Brain microvascular endothelial cell (primary cell): ENCODE measurements at regions not wholly inside any gene's neighbourhood (a gene's known extent, or its start where the extent isn't known, plus 50 kb on each side); places are given as distances from the start of the nearest gene placed in this dataset.

Experiments used
- DNase-seq: peaks from one replicate; pipeline ENCODE4 v3.0.0-alpha.2; 2020
- H3K27ac ChIP-seq: fragments of 250-450 bp; sonication (Bioruptor Pico); 2 replicates; pipeline ENCODE4 v1.5.1; 2020; ENCODE audit warnings: mild to moderate bottlenecking, moderate library complexity
- H3K27me3 ChIP-seq: fragments of 250-450 bp; sonication (Bioruptor Pico); replicated peaks from 2 replicates; pipeline ENCODE4 v1.5.1; 2020; ENCODE audit warnings: mild to moderate bottlenecking
- H3K36me3 ChIP-seq: fragments of 250-450 bp; sonication (Bioruptor Pico); replicated peaks from 2 replicates; pipeline ENCODE4 v1.5.1; 2020; ENCODE audit warnings: mild to moderate bottlenecking
- H3K4me3 ChIP-seq: 2 replicates; pipeline ENCODE4 v1.5.1; 2011; ENCODE audit warnings: low read depth, mild to moderate bottlenecking, control low read depth, low read length, moderate library complexity
- in situ Hi-C: cut with HindIII; loops from 2 replicates; pipeline ENCODE4 v1.10.0; 2017; ENCODE audit warnings: low sequenced_read_pairs, low pct_ligation_motif_present
- TF ChIP-seq, protein P1 (sequence below): IDR thresholded peaks from 2 replicates; pipeline ENCODE4 v1.5.1; 2011; ENCODE audit warnings: low read depth, mild to moderate bottlenecking, moderate library complexity, low read length, control low read depth, inconsistent platforms; ENCODE audit errors: missing control alignments

DNA sequence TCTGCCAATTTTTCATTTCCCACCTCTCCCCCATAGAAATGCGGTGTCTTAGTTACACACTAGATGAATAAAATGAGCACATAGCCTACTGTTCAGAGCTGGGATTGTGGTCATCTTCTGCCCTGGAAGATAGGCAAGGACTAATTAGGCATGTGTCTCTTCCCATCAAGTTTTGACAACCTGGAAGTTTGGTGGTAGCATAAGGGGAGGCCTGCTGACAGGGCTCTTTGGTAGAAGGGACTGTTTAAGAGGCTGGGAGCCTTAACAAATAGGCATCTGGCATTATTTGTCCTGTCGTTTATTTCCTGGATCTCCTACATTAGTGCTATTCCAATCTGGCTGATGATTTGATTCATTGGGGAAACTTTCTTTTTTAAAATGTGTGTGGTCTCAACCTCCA is 512.3 kb downstream of the ZNF385D start:
- TF ChIP-seq, protein P1, sequence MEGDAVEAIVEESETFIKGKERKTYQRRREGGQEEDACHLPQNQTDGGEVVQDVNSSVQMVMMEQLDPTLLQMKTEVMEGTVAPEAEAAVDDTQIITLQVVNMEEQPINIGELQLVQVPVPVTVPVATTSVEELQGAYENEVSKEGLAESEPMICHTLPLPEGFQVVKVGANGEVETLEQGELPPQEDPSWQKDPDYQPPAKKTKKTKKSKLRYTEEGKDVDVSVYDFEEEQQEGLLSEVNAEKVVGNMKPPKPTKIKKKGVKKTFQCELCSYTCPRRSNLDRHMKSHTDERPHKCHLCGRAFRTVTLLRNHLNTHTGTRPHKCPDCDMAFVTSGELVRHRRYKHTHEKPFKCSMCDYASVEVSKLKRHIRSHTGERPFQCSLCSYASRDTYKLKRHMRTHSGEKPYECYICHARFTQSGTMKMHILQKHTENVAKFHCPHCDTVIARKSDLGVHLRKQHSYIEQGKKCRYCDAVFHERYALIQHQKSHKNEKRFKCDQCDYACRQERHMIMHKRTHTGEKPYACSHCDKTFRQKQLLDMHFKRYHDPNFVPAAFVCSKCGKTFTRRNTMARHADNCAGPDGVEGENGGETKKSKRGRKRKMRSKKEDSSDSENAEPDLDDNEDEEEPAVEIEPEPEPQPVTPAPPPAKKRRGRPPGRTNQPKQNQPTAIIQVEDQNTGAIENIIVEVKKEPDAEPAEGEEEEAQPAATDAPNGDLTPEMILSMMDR = no peak
- Histone ChIP-seq H3K27ac (no peak overlapping the region), H3K27me3 (no peaks in the 10 kb centered on the region), H3K36me3 (no peaks in the 10 kb centered on the region), H3K4me3 (no peak overlapping the region)
- in situ Hi-C loops = no loop called here
- DNase-seq = no peak

DNA sequence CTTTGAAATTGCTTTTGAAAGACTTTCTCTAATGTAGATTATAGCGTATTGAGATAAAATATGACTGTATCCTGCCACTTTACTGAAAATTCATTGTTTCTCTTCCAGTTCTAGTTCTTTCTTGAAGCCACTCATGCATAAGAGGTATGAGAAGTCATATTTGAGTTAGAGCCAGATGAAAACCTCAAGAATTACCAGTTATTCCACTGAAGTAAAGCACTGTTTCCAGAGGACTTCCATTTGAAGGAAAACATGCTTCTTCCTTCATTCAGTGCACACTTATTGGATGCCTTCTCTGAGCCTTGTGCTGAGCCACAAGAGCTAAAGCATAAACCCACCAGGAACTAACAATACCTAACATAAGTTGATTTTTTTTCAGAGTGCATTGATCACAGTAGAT is 513.4 kb downstream of the ZNF385D start:
- no peak overlapping the region for H3K4me3 ChIP-seq
- TF ChIP-seq, protein P1 = no peak
- H3K36me3 ChIP-seq = no peaks in the 10 kb centered on the region
- H3K27ac ChIP-seq = no peak overlapping the region
- in situ Hi-C loops = no loop called here
- H3K27me3 ChIP-seq = no peaks in the 10 kb centered on the region
- DNase-seq = no peak

DNA sequence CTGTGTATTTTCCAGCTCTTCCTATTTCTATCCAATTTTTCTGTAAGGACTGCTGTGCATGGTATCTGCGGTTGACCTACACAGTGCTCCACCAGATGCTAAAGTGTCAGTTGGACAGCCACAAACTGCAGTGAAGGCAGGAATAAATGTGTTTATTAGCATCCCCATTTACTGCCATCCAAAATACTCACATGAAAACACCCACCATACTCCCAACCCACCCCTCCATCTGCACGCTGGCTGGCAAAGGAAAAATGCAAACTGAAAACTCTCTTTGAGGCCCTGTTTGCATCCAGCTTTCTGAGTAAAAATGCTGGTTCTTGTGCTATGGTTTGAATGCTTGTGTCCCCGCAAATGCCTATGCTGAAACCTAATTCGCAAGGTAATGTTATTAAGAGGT is 515.5 kb downstream of the ZNF385D start:
- TF ChIP-seq, protein P1 = no peak
- no peak for DNase-seq
- no peak overlapping the region for H3K4me3 ChIP-seq
- H3K36me3 ChIP-seq = no peaks in the 10 kb centered on the region
- H3K27ac ChIP-seq = no peak overlapping the region
- no peaks in the 10 kb centered on the region for H3K27me3 ChIP-seq
- in situ Hi-C loops = no loop called here

DNA sequence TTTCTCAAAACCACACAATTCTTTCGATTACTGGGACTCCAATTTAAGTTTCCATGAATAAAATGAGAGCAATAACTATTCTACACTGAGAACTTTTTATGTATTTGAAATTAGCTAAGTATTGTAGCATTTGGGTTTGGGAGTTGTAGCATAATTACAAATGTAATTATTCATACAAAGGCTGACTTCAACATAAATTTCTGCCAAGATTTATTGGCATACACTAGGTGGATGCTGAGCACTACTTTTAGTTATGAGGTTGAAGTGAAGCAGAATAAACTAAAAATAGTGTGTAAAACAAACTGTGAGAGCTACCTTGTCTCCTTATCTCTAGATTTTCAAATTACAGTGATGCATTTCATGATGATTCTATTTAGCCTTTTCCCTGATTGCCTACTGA is 516.1 kb downstream of the ZNF385D start:
- H3K4me3 ChIP-seq = no peak overlapping the region
- in situ Hi-C loops = no loop called here
- no peak overlapping the region for H3K27ac ChIP-seq
- DNase-seq = no peak
- TF ChIP-seq, protein P1 = no peak
- no peaks in the 10 kb centered on the region for H3K36me3 ChIP-seq
- no peaks in the 10 kb centered on the region for H3K27me3 ChIP-seq

DNA sequence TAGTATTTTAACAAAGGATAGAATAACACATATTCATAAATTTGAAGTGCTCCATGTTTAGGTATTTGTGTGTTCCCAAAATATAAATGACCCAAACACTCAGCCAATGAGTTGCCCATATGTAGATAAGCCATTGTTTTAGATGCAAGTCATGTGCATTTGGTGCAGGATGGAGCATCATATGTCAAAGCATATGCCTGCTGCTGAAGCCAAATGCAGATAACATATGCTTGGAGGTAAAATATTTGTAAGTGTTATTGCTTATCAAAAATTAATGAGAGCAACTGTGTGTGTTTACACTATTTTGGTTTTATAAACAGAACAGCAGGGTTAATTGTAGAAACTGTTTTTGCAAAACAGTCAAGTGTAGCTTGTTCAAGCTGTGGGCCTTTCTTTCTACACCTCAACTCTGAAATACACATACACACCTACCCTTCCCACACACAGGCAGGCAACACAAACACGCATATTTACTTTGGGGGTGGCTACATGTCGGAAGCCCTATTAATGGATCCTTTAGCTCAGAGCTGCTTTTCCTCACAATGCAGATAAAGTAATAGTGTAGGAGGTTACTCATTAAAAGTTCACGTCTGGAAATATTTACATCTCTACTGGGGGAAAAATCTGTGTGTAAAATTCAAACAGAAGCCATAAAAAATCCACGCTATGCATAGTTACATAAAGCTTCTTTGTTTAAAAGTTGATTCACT is 521.4 kb downstream of the ZNF385D start:
- in situ Hi-C loops = no loop called here
- TF ChIP-seq, protein P1 = no peak
- H3K27ac ChIP-seq = no peak overlapping the region
- H3K36me3 ChIP-seq = no peaks in the 10 kb centered on the region
- DNase-seq = no peak
- no peaks in the 10 kb centered on the region for H3K27me3 ChIP-seq
- no peak overlapping the region for H3K4me3 ChIP-seq

DNA sequence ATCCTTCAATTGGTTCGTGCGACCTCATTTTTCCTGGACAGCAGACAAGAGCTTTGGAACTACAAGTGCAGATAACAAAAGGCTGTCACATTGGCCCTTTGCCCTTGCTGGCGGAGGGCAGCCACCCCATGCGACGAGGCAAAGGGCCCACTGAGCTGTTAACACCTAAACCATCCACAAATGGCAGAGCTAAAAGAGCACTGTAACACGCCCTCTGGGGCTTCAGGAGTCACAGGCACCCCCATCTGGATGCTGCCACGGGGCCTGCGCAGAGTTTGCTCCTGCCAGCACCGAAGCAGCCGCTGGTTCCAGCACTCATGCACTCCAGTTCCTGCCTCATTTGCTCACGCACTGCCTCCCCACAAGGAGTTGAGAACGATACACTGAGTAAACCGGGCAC is 524.9 kb downstream of the ZNF385D start:
- in situ Hi-C loops = no loop called here
- TF ChIP-seq, protein P1 = no peak
- Histone ChIP-seq H3K36me3 (no peaks in the 10 kb centered on the region), H3K4me3 (no peak overlapping the region), H3K27me3 (no peaks in the 10 kb centered on the region), H3K27ac (no peak overlapping the region)
- no peak for DNase-seq
